Stimulated activated CD4-positive, alpha-beta T cell treated with anti-CD3 and anti-CD28 coated beads, TNF-alpha, amount 100 ng/mL, for 24 hours (primary cell): ENCODE measurements at regions not wholly inside any gene's neighbourhood (a gene's known extent, or its start where the extent isn't known, plus 50 kb on each side); places are given as distances from the start of the nearest gene placed in this dataset.
A peak's percentile ranks its signal among the peaks of the same experiment; 100 is the strongest.
"Not testable (repeated sequence)": the region's sequence is repeated elsewhere in the genome, so short reads cannot be mapped to it uniquely, and the experiment has no call there.

ENCODE experiments used
- DNase-seq, 3 experiments: peaks; one replicate each; pipeline ENCODE4 v3.0.0-alpha.2; 2020; ENCODE audit warnings: low read depth in 3 of 3

DNA sequence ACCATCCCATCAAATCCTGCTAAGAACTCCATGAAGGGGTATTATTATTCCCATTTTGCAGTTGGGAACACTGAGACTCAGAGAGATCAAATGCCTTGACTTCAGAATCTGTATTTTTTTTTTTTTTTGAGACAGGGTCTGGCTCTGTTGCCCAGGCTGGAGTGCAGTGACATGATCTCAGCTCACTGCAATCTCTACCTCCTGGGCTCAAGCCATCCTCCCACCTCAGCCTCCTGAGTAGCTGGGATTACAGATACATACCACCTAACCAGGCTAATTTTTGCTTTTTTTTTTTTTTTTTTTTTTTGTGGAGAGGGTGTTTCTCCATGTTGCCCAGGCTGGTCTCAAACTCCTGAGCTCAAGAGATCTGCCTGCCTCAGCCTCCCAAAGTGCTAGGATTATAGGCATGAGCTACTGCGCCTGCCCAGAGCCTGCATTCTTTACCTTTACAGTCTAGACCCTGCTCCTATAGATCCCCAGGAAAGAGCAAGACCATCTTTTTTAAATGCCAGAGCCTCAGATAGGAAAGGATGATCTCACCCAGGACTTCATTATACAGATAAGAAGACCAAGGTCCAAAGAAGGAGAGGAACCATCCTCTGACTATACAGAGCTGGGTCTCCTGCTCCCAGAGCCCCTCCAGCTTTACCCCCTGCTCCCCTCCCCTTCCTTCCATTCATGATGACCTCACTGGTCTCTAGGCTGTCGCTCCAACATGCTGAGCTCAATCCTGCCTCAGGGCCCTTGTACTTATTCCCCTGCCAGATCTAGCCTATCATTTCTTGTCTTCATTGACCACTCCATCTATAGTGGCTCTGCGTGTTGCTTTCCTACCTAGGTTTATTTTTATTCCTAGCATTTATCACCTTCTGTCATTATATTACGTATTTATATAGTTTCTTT, 138.6 kb downstream of the CEBPB start:
- DNase-seq: no peak

DNA sequence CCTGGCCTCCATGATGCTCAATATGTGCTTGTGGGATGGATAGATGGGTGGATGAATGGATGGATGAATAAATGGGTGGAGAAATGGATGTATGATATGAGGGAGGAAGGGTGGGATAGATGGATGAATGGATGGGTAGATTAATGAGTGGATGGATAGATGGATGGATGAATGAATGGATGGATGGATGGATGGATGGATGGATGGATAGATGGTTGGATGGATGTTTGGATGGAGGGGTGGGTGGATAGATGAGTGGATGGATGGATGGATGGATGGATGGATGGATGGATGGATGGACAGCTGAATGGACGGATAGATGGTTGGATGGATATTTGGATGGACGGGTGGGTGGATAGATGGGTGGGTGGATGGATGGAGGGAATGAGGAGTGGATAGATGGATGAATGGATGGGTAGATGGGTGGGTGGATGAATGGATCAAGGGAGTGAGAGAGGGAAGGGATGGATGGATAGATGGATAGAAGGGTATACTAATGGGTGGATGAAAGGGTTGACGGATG, 139.4 kb downstream of the CEBPB start:
- DNase-seq: no peak

DNA sequence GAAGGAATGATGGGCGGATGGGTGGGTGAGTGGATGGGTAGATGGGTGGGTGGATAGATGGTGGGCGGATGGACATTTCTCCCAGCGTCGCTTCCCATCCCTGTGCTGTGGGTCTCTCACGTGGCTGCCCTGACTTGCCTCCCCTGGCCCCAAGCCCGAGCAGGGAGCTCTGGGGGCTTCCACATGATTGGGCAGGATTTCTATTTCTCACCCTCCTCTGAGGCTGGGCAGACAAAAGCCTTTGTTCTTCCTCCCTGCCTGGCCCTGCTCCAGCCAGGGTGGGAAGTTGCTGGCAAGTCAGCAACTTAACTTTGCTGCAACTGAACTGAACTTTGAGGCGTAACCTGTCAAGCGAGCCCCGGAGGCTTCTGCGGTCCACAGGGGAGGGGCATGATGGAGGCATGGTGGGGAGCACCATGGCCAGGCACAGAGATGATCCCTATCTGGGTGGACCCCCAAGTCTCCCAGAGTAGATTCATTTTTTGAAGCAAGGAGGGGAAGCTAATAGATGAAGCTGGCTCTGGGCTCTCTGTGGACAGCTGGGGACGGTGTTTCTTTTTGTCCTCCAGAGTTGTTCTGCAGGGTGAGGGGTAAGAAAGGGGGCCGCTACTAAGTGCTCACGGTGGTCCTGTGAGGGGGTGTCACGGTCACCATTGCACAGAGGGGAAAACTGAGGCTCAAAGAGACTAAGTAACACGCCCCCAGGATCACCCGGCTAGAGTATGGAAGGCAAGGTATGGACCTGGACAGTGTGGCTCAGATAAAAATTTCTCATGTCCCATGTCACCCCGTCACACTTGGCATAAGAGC, 140.1 kb downstream of the CEBPB start:
- DNase-seq: no peak

DNA sequence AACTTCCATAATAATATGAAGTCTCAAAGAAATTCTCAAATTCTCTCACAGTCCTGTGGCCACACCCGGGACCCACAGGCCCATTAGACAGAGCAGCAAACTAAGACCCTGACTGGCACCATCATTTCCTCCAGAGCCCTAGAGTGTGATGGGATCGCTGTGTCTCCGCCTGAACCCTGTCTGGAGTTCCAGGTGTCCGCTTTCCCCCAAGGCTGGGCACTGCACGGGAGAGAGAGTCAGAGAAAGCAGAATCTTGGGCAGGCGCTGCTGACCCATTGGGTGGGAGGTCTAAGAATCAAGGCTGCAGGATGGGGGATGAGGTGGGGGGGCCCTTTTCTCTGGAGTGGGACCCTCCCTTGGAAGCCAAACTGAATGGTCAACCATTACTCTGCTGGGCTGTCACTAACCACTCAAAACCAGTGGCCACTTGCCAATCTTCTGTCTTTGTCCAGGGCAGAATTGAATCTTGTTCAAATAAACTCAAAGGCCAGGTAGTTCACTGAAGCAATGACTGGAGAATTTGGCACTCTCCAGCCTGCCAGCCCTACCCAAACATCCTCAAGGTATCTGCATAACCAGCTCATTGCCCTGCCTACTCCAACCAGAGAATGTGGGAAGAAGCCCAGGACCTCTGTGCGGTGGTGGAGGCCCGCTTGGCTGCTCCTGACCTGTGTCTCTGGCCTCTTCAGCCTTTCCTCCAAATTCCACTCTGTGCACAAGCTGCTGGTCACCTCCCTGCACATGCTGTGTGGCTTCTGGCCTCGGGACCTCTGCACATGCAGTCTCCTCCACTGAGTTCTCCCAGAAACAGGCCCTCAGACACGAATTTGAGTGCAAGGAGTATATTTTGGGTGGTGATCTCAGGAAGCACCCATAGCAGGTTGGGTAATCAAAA, 141.1 kb downstream of the CEBPB start:
- DNase-seq: no peak

DNA sequence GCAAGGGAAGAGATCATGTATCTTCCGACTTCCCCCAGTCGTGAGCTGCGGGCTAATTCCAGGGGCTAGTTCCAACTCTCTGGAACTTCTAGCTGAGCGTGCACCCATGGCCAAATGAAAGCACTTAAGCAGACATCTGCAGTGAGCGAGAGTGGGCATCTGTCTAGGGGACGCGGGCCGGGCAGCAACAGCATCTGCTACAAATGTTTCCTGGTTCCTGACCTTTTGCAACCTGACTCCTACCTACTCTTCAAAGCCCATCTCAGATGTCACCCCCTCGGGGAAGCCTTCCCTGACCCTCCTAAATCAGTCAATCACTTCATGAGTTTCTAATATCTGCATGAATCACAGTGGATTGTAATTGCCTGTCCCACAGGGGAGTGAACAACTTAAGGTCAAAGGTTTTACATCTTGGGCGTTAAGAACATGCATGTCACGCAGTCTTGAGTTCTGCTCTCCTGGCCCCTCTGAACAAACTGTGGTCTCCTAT, 141.9 kb downstream of the CEBPB start:
- DNase-seq: no peak

DNA sequence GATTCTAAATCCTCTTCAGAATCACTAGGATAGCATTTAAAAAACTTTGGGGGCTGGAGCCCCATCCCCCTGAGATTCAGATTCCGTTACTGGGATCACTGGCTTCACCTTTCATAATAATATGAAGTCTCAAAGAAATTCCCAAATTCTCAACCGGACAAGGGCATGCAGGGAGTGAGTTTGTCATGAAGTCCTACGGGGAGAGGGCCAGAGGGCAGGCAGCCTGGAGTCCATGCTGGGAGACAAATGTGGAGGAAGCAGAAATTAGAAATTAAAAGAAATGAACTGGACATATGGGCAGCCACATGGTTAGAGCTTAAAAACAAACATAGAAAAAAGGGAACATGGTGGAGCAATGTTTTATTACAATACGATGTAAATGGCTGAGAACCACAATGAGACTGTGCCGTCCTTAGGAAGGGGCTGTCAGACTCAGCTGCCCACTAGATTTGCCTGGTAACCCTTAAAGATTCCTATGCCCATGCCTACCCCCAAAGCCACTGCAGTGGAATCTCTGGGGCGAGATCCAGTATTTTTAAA, 142.6 kb downstream of the CEBPB start:
- no peak for DNase-seq

DNA sequence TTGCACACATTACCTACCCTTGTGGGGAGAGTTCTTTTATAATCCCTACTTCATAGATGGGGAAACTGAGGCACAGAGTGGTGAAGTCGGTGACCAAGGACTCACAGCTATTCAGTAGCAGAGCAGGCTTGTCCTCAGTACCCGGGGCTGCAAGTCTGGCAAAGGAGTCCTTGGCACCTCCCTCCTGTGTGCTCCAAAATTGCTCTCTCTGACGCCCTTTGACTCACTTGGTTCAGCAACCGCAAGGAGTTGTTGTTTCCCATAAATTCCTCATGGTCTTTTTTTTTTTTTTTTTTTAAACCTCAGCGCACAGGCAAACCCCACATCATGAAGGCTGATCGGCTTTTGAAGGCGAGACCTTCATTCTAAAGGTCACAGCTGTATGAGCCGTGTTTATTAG, 143.2 kb downstream of the CEBPB start:
- DNase-seq: no peak

DNA sequence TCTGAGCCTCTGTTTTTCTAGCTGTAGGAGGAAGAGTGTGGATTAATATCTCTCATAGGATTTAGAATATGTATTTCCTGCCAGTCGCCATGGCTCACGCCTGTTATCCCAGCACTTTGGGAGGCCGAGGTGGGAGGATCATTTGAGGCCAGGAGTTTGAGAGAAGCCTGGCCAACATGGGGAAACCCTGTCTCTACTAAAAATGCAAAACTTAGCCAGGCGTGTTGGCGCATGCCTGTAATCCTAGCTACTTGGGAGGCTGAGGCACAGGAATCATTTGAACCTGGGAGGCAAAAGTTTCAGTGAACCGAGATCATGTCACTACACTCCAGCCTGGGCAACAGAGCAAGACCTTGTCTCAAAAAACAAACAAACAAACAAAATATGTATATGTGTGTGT, 143.9 kb downstream of the CEBPB start:
- DNase-seq: not testable (repeated sequence)

DNA sequence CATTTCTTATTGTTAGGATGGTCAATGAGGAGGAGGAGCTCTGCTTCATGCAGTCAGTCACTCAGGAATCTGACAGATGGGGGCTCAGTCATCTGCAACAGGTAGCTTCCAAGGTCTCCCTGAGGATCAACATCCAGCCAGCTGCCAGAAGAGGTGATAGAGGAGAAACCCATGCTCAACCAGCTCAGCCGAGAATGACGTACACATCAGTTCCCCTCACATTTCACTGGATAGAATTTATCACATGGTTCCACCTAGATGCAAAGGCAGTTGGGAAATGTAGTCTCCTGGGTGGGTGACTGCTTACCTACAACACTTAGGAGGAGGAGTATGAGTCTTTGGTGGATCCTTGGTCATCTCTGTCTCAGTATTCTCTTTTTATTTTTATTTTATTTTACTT, 144.5 kb downstream of the CEBPB start:
- no peak for DNase-seq

DNA sequence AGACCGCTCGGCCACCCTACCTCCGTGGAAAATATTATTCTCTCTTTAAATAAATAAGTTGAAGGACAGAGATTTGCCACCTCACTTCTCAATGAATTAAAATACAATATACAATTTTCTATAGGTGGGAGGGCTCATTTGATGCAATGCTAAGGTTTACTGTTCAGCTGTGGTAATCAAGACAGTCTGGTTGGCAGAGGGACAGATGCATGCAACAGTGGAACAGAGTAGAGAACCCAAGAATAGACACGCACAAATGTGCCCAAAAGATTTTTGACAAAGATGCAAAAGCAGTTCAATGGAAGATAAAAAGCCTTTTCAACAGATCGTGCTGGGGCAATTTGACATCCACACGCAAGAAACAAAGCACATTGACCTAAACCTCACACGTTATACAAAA, 145.2 kb downstream of the CEBPB start:
- DNase-seq: no peak

DNA sequence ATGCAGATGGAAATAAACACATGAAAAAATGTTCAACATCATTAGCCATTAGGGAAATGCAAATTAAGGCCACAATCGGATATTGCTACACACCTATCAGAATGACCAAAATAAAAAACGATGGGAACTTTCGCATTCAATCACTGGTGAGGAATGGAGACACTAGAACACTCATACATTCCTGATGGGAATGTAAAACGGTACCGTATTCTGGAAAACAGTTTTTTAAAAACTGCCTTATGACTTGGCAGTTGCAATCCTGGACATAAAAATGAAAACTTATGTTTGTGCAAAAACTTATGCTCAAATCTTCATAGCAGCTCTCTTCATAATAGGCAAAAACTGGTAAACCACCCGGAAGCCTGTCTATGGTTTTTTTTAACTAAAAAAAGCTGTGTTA, 146.0 kb downstream of the CEBPB start:
- DNase-seq: no peak

DNA sequence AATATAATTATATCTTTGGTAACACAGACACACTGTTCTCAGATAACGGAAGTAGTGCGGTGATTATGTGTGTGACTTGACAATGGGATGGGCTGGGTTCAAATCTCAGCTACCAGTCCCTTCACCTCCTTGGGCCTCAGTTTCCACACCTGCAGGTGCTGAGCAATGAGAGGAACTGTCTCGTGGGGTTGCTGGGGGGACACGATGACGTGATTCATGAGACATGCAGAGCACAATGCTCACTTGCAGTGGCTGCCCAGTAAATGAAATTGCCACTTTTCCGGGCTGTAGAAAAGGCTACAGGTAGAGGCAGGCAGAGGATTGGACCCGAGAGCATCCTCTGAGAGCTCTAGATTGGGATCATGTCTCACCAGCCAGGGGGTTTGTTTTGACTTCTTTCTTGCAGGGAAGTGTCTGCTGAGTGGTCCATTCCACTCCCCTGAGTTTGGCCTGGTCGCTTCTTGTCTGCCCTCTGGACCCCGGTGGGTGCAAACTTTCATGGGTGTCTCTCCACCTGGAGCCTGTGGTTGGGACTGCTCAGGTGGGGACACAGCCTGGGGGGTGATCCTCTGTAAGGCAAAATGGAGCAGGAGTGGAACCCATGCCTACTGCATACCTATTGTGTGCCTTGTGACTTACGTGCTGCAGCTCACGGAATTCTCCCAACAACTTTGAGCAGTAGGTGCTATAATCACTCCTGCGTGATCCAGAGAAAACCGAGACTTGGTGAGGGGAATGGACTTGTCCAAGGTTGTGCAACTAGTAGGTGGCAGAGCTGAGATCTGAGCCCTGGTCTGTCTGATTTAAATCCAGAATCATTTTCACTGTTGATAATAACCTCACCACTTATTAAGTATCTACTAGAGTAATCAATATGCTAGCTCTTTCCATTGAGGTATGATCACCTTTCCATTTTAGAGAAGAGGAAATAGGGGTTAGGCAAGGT, 147.2 kb downstream of the CEBPB start:
- DNase-seq: no peak

DNA sequence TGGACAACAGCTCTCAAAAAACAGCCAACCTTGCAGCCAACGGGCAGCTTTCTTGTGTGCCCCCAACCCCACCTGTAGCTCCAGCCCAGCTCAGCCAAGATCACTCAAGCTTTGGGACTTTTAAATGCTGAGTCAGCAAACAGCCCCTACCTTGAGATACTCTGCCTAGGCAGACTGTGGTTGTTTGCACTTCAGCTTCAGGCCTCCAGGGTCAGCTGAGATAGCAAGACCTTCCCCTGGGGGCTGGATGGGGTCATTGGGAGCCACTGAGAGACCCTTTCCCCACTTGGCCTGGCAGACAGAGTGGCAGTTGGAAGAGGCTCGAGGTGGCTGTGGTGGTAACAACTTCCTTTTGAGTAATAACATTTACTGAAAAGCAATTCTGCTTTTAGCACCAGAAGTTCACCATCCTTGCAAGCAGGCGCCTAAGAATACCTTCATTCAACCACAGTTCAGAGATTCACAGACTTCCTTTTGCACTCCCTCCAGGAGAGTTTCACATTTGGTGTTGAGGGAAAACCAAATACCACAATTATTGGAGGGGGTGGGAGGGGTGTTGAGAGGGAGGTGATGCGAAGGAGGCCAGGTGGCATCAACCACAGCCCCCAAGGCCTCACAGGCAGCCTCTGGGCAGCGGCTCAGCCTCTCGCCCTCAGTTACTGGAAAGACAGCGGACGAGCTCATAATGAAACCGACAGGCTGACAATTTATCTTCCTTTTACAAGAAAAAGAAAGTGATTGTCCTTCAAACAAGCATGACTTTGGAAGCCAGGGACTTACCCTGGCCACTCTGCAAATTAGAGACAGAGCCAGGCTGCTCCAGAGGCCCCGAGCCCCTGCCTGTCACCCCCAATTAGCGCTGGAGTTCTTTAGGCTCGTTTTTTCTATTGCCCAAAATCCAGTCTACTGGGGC, 148.1 kb downstream of the CEBPB start:
- DNase-seq: peak in 2 of 3 experiments; percentile 28 to 79

DNA sequence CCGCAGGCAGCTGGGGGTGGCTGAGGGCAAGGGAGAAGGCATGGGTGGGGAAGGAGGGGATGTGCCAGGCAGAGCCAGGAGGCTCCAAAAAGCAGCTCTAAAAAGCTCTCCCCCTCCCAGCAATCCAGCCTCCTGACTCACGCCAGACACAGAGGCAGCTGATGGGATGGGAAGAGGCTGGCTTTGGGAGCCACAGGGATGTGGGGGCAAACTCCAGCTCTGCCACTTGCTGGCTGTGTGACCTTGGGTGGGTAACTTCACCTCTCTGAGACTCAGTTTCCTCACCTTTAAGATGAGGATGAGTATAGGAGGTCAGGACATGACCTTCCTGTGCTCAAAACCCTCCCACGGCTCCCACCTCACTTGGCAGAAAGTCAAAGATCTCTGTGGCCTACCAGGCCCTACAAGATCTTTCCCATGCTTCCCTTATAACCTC, 148.9 kb downstream of the CEBPB start:
- peak in 1 of 3 experiments; percentile 42 for DNase-seq

DNA sequence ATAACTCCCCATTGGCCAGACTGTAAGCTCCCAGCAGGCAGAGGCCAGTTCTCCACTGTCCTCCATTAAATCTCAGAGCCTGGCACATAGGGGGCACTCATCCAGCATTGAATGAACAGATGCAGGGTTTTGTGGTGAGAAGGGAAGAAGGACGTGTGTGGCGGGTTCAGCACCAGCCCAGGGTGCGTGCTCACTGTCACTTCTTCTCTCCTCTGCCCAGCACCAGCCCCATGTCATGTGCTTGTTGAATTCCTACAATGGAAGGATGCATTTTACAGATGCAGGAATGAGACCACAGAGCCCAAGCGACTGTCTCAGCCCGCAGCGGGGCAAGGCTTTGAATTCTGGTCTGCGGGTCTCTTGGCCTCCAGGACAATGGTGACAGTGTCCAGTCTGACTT, 149.9 kb downstream of the CEBPB start:
- DNase-seq: no peak

DNA sequence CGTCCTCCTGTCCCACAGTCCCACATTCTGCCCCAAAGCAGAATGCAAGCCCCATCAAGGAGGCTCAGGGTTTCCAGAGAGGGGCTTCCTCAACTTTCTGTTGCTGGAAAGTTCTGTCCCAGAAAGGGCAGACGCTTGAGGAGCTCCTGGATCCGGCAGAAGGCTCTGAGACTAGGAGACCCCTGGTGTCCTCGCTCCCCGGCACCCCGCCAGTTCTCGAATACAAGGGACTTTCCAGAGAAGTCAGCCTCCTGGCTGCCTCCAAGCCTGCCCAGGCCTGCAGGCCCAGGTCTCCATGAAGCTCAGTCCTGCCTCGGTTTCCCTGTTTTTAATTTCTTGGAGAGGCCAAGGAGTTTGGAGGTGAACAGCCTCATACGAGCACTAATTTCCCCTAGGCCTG, 150.4 kb downstream of the CEBPB start:
- no peak for DNase-seq

DNA sequence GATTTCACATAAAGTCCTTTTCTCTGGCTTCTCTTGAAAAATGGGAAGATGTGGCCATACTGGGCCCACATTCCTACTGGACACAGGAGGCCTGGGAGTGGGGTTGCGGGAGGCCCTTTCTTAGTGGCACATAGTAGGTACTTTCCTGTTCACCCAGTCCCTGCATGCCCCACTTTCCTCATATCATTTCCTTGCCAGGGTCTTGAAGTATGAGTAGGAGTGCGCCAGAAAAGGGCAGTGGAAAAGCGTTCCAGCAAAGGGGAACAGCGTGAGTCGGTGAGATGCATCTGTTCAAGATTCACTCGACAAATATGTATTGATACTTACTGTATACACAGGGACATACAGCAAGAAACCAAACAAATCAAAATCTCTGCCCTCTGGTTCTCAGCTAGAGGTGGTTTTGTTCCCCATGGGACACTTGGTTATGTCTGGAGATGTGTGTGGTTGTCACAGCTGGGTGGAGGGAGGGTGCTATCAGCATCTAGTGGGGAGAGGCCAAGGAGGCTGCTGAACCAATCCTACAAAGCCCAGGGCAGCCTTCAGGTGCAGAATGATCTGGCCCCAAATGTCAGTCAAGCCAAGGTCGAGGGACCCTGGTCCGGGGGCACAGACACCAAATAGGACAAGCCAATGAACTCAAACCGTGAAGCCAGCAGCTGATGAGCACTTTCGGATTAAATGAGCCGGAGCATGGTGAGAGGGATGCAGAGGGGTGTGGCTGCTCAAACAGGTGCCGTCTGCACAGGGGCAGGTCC, 151.4 kb downstream of the CEBPB start:
- DNase-seq: no peak

DNA sequence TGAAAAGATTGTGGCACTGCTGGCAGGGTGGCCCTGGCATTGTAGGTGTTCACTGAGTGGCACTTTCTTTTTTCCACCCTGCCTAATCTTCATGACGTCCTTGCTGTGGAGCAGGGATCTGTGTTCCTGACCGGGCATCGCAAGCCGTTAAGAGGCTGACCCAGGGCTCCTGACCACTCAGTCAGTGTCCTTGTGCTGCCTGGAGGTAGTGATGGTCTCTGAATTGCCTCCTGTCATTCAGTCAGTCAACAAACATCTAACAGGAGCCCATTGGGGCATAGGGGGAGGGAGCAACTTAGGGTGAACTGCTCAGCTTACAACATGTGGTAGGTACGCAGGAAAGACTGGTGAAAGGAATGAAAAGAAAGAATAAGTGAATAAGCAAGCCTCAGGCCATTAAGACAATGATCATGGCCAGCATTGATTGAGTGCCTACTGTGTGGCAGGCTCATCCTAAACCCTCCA, 152.0 kb downstream of the CEBPB start:
- DNase-seq: no peak
